Vagina (tissue), 2 donors: ENCODE measurements at regions not wholly inside any gene's neighbourhood (a gene's known extent, or its start where the extent isn't known, plus 50 kb on each side); places are given as distances from the start of the nearest gene placed in this dataset.

Experiments used
- DNase-seq, 2 donors: peaks; one replicate each; pipeline ENCODE4 v3.0.0-alpha.2; 2017; ENCODE audit errors: extremely low spot score in 2 of 2
- H3K27ac ChIP-seq: fragments of 200-600 bp; sonication (generic); one replicate; pipeline ENCODE4 v1.5.1; 2019
- H3K27me3 ChIP-seq: fragments of 200-600 bp; sonication (generic); one replicate; pipeline ENCODE4 v1.5.1; 2019
- H3K36me3 ChIP-seq, 2 donors: fragments of 200-600 bp; sonication (generic); one replicate each; pipeline ENCODE4 v1.5.1; 2017 to 2019
- H3K4me1 ChIP-seq: fragments of 200-600 bp; sonication (generic); one replicate; pipeline ENCODE4 v1.5.1; 2019
- H3K4me3 ChIP-seq, 2 donors: fragments of 200-600 bp; sonication (generic); 1 replicate in 1 of 2; 2 replicates in 1 of 2; pipeline ENCODE4 v1.5.1; 2016 to 2019
- H3K9me3 ChIP-seq: fragments of 200-600 bp; sonication (generic); one replicate; pipeline ENCODE4 v1.5.1; 2019
- POLR2A ChIP-seq, 2 donors: fragments of 450-650 bp; IDR thresholded peaks; one replicate each; pipeline ENCODE4 v1.6.1; 2017; ENCODE audit warnings: antibody characterized with exemption in 2 of 2, mild to moderate bottlenecking in 2 of 2, moderate library complexity in 2 of 2
- POLR2AphosphoS5 ChIP-seq, 2 donors: sonication (generic); formaldehyde crosslinking; IDR thresholded peaks; one replicate each; pipeline ENCODE4 v1.9.0; 2017; ENCODE audit warnings: antibody characterized with exemption in 2 of 2, mild to moderate bottlenecking in 2 of 2, low read depth in 1 of 2; ENCODE audit not compliant: insufficient read depth in 1 of 2
- intact Hi-C: fragments of 100-400 bp; cut with DNase I; formaldehyde crosslinking; loops from one replicate; pipeline ENCODE4 v1.15.1; 2023
- TF ChIP-seq, protein P1 (sequence below), 3 experiments: fragments of 450-650 bp in 2 of 3; fragments of 200-600 bp in 1 of 3; sonication (generic) in 1 of 3; IDR thresholded peaks; one replicate each; pipeline ENCODE4 v1.5.1; 2017 to 2019; ENCODE audit warnings: antibody characterized with exemption in 3 of 3, mild to moderate bottlenecking in 2 of 3, moderate library complexity in 2 of 3

DNA sequence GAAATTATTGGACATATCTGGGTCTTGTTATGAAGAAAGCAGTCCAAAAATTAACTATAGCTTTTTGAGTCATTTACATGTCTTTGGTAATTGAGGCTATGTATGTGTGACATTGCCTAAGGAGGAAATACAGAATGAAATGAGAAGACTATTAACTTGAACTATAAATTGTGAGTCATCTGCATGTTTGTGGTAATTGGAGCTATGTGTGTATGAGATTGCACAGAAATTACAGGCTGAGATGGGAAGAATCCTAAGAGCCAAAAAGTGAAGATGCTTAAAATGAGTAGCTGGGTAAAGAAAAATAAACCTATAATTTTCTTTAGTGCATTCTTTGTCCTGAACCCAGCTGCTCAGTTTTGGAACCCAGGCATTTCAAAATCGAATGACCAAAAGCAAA, 747.6 kb upstream of the EDIL3 start:
- H3K4me1 ChIP-seq, result no peaks in the 10 kb centered on the region
- TF ChIP-seq POLR2AphosphoS5 (IDR thresholded peaks at IDR 0.05; ENCODE audit: insufficient read depth in 1 of 2, low read depth in 1 of 2) (no peak), POLR2A (IDR thresholded peaks at IDR 0.05) (no peak)
- TF ChIP-seq, protein P1, sequence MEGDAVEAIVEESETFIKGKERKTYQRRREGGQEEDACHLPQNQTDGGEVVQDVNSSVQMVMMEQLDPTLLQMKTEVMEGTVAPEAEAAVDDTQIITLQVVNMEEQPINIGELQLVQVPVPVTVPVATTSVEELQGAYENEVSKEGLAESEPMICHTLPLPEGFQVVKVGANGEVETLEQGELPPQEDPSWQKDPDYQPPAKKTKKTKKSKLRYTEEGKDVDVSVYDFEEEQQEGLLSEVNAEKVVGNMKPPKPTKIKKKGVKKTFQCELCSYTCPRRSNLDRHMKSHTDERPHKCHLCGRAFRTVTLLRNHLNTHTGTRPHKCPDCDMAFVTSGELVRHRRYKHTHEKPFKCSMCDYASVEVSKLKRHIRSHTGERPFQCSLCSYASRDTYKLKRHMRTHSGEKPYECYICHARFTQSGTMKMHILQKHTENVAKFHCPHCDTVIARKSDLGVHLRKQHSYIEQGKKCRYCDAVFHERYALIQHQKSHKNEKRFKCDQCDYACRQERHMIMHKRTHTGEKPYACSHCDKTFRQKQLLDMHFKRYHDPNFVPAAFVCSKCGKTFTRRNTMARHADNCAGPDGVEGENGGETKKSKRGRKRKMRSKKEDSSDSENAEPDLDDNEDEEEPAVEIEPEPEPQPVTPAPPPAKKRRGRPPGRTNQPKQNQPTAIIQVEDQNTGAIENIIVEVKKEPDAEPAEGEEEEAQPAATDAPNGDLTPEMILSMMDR (IDR thresholded peaks at IDR 0.05), result no peak
- H3K36me3 ChIP-seq, result no peaks in the 10 kb centered on the region
- no peak overlapping the region for H3K27ac ChIP-seq
- intact Hi-C loops, result no loop called here
- no peak for DNase-seq
- H3K4me3 ChIP-seq, result no peak overlapping the region
- H3K27me3 ChIP-seq, result no peaks in the 10 kb centered on the region
- H3K9me3 ChIP-seq, result no peaks in the 10 kb centered on the region

DNA sequence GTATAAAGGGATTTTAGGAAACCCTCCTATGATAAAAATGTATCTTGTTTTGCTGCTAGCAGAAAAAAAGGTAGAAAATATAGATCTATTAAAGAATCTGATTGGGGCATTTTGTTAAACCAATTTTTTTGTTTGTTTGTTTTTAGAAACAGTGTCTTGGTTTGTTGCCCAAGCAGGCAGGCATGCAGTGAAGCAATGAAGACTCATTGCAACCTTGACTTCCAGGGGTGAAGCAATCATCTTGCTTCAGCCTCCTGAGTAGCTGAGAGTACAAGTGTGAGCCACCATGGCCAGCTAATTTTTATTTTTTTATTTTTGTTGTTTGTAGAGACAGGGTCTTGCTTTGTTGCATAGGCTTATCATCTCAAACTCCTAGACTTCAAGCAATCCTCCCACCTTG, 755.8 kb upstream of the EDIL3 start:
- DNase-seq, result no peak
- Histone ChIP-seq H3K27ac (no peak overlapping the region), H3K27me3 (no peaks in the 10 kb centered on the region), H3K9me3 (no peaks in the 10 kb centered on the region), H3K4me1 (no peaks in the 10 kb centered on the region), H3K4me3 (no peak overlapping the region), H3K36me3 (no peaks in the 10 kb centered on the region)
- TF ChIP-seq POLR2AphosphoS5 (IDR thresholded peaks at IDR 0.05; ENCODE audit: insufficient read depth in 1 of 2, low read depth in 1 of 2), result no peak
- no peak for TF ChIP-seq POLR2A (IDR thresholded peaks at IDR 0.05)
- TF ChIP-seq, protein P1 (IDR thresholded peaks at IDR 0.05), result no peak
- intact Hi-C loops, result no loop called here

DNA sequence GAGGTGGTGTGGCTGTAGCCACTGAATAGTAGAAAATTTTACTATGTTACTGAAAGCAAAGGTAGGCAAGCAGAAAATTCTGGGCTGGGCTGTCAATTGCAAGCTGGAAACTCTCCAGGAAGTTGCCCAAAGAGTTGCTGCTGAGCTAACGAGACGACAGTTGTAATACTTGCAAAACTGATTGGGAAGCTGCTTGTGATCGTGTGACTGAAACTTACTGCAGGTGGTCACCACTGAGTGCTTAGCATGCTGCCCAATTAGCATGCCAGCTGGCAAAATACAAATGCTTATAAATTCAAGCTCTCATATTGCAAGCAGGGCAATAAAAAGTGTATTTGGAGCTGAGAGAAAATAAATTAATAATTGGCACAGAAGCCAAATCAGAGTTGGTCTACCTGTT, 758.5 kb upstream of the EDIL3 start:
- no peak overlapping the region for H3K4me3 ChIP-seq
- H3K9me3 ChIP-seq, result no peaks in the 10 kb centered on the region
- no peak for TF ChIP-seq POLR2AphosphoS5 (IDR thresholded peaks at IDR 0.05; ENCODE audit: insufficient read depth in 1 of 2, low read depth in 1 of 2)
- no peak for TF ChIP-seq POLR2A (IDR thresholded peaks at IDR 0.05)
- TF ChIP-seq, protein P1 (IDR thresholded peaks at IDR 0.05), result no peak
- intact Hi-C loops, result no loop called here
- no peak for DNase-seq
- H3K36me3 ChIP-seq, result no peaks in the 10 kb centered on the region
- no peaks in the 10 kb centered on the region for H3K4me1 ChIP-seq
- H3K27me3 ChIP-seq, result no peaks in the 10 kb centered on the region
- H3K27ac ChIP-seq, result no peak overlapping the region

DNA sequence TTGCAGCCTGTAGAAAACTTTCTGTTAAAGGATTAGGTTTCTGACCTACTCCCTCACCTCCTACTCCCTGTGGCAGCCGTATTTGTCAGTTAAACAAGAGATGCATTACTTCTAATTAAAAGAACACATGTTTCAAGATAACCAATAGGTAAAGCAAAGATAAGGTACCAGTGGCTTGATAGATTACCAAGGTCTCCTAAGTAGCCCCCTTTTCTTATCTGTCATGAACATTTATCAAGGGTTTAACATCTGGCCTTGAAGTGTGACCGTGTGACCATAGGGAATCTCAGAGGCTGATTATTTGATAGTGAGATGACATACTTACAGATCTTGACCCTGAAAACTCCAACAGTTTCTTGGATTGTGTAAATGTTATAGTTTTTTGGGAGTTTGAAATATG, 764.0 kb upstream of the EDIL3 start:
- Histone ChIP-seq H3K4me1 (no peaks in the 10 kb centered on the region), H3K36me3 (no peaks in the 10 kb centered on the region), H3K27ac (no peak overlapping the region), H3K27me3 (no peaks in the 10 kb centered on the region), H3K4me3 (no peak overlapping the region), H3K9me3 (no peaks in the 10 kb centered on the region)
- no peak for TF ChIP-seq POLR2A (IDR thresholded peaks at IDR 0.05)
- TF ChIP-seq, protein P1 (IDR thresholded peaks at IDR 0.05), result no peak
- no peak for TF ChIP-seq POLR2AphosphoS5 (IDR thresholded peaks at IDR 0.05; ENCODE audit: insufficient read depth in 1 of 2, low read depth in 1 of 2)
- intact Hi-C loops, result no loop called here
- no peak for DNase-seq

DNA sequence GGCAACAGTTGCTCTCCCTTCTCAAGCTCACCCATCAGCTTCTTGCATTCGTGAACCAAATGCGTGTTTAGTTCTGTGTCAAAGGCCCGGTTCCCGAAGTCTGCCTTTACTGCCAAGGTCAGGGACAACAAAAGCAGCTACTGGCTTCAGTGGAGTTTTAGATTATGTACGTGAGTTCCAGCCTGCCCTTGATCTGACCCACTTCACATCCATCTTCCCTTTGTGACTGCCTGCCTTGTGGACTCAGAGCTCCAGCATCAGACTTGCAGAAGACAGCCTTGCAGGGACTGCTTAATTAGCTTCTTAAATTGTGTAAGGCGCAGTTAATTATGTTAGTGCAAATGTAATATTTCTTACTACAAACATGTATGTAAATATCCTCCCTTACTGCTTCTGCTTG, 774.7 kb upstream of the EDIL3 start:
- intact Hi-C loops, result no loop called here
- no peaks in the 10 kb centered on the region for H3K36me3 ChIP-seq
- TF ChIP-seq POLR2A (IDR thresholded peaks at IDR 0.05) (no peak), POLR2AphosphoS5 (IDR thresholded peaks at IDR 0.05; ENCODE audit: insufficient read depth in 1 of 2, low read depth in 1 of 2) (no peak)
- TF ChIP-seq, protein P1 (IDR thresholded peaks at IDR 0.05), result no peak
- H3K27me3 ChIP-seq, result no peaks in the 10 kb centered on the region
- H3K27ac ChIP-seq, result no peak overlapping the region
- no peak overlapping the region for H3K4me3 ChIP-seq
- H3K9me3 ChIP-seq, result no peaks in the 10 kb centered on the region
- DNase-seq, result no peak
- no peaks in the 10 kb centered on the region for H3K4me1 ChIP-seq
